Peyer's patch (tissue), 4 donors: ENCODE measurements at regions not wholly inside any gene's neighbourhood (a gene's known extent, or its start where the extent isn't known, plus 50 kb on each side); places are given as distances from the start of the nearest gene placed in this dataset.

Experiments used
- CTCF ChIP-seq, 6 experiments: fragments of 450-650 bp in 4 of 6; fragments of 200-600 bp in 2 of 6; sonication (generic) in 1 of 6; IDR thresholded peaks; one replicate each; pipeline ENCODE4 v1.5.1; 2017 to 2019; ENCODE audit warnings: antibody characterized with exemption in 6 of 6, mild to moderate bottlenecking in 3 of 6, moderate library complexity in 1 of 6
- POLR2A ChIP-seq, 2 donors: fragments of 450-650 bp; IDR thresholded peaks; one replicate each; pipeline ENCODE4 v1.5.1; 2017; ENCODE audit warnings: antibody characterized with exemption in 2 of 2, mild to moderate bottlenecking in 2 of 2, moderate library complexity in 2 of 2

- TF ChIP-seq CTCF (IDR thresholded peaks at IDR 0.05) (no peak), POLR2A (IDR thresholded peaks at IDR 0.05) (no peak)
Measured at GRCh38 chr9:116007824-116008223, 145.8 kb upstream of the PAPPA start.
